HCT116 (cell line): ENCODE measurements at regions not wholly inside any gene's neighbourhood (a gene's known extent, or its start where the extent isn't known, plus 50 kb on each side); places are given as distances from the start of the nearest gene placed in this dataset.

Source experiments
- ATAC-seq: fragments of 200-7000 bp; cut with Tn5 transposase; 2 replicates; pipeline ENCODE4 v1.9.1; 2020; ENCODE audit warnings: mild to moderate bottlenecking, moderate library complexity
- BruUV-seq: library from RNA; stranded (reverse); fragments of 400-500 nt; replicated peaks from 2 replicates; lab custom pipeline; 2021; lab: Mats Ljungman, UMichigan
- CTCF ChIA-PET: fragments of 300-600 bp; sonication (Branson Sonifier 250); formaldehyde crosslinking; loops from one replicate; lab custom pipeline; 2021; ENCODE audit warnings: antibody characterized with exemption; lab: Charles Lee
- POLR2A ChIA-PET: fragments of 300-600, 350-600 bp; sonication (Branson Sonifier 250); formaldehyde crosslinking; loops from one replicate; lab custom pipeline; 2021; ENCODE audit warnings: antibody characterized with exemption; lab: Charles Lee
- RAD21 ChIA-PET, 2 experiments: fragments of 300-600 bp; sonication (Branson Sonifier 250); formaldehyde crosslinking; loops; one replicate each; lab custom pipeline; 2023; ENCODE audit warnings: low total read pairs in 2 of 2; ENCODE audit not compliant: uncharacterized antibody in 2 of 2, unreplicated experiment in 2 of 2, low non-redundant PET in 1 of 2; lab: Charles Lee
- DNase-seq: peaks from one replicate; pipeline ENCODE4 v3.0.0-alpha.2; 2010; ENCODE audit warnings: low read depth, low spot score
- H2AFZ ChIP-seq: fragments of 200-600 bp; shearing (Covaris generic), sonication (generic); 2 replicates; pipeline ENCODE4 v1.6.1; 2017; ENCODE audit warnings: low read depth, mixed run types, mixed read lengths, antibody characterized with exemption, low read length; ENCODE audit not compliant: poor library complexity, severe bottlenecking
- H3K27ac ChIP-seq: 2 replicates; pipeline ENCODE4 v1.5.1; 2012; ENCODE audit warnings: low read depth, low read length
- H3K27me3 ChIP-seq: fragments of 200-600 bp; sonication (generic); 2 replicates; pipeline ENCODE4 v1.6.1; 2016; ENCODE audit warnings: mixed run types, low read length, mixed read lengths; ENCODE audit not compliant: insufficient read depth
- H3K36me3 ChIP-seq, 2 experiments: fragments of 200-500 bp in 1 of 2; fragments of 200-600 bp in 1 of 2; sonication (Bioruptor generic) in 1 of 2; sonication (generic) in 1 of 2; 2 replicates each; pipeline versions ENCODE4 v1.5.1 to v1.6.1; 2014 to 2016; ENCODE audit warnings: low read length in 2 of 2, inconsistent platforms in 1 of 2, mixed read lengths in 1 of 2, mixed run types in 1 of 2; ENCODE audit not compliant: insufficient read depth in 2 of 2, control insufficient read depth in 1 of 2
- H3K4me1 ChIP-seq, 2 experiments: fragments of 200-600 bp in 1 of 2; sonication (generic) in 1 of 2; 2 replicates each; pipeline versions ENCODE4 v1.5.1 to v1.6.1; 2012 to 2017; ENCODE audit warnings: low read length in 2 of 2, inconsistent platforms in 1 of 2, mild to moderate bottlenecking in 1 of 2, mixed read lengths in 1 of 2, mixed run types in 1 of 2, moderate library complexity in 1 of 2; ENCODE audit not compliant: insufficient read depth in 2 of 2, control insufficient read depth in 1 of 2
- H3K4me2 ChIP-seq: fragments of 200-600 bp; sonication (generic); 2 replicates; pipeline ENCODE4 v1.6.1; 2017; ENCODE audit warnings: mixed run types, low read length, mixed read lengths
- H3K4me3 ChIP-seq, 2 experiments: fragments of 200-600 bp in 1 of 2; sonication (generic) in 1 of 2; replicated peaks in 1 of 2; 2 replicates each; pipeline ENCODE4 v1.5.1; 2011 to 2016; ENCODE audit warnings: low read length in 2 of 2, control low read depth in 1 of 2, low read depth in 1 of 2, mild to moderate bottlenecking in 1 of 2, mixed read lengths in 1 of 2, mixed run types in 1 of 2
- H3K79me2 ChIP-seq: fragments of 200-600 bp; sonication (generic); 2 replicates; pipeline ENCODE4 v1.6.1; 2017; ENCODE audit warnings: mild to moderate bottlenecking, mixed run types, low read length, moderate library complexity, mixed read lengths; ENCODE audit not compliant: insufficient read depth
- H3K9ac ChIP-seq: fragments of 200-600 bp; sonication (generic); 2 replicates; pipeline ENCODE4 v1.6.1; 2016; ENCODE audit warnings: low read length, mixed read lengths
- H3K9me2 ChIP-seq: fragments of 200-600 bp; sonication (generic), shearing (Covaris generic); 2 replicates; pipeline ENCODE4 v1.6.1; 2017; ENCODE audit warnings: mixed run types, mild to moderate bottlenecking, moderate library complexity; ENCODE audit not compliant: insufficient read depth
- H3K9me3 ChIP-seq, 2 experiments: fragments of 200-500 bp in 1 of 2; fragments of 200-600 bp in 1 of 2; sonication (Bioruptor generic) in 1 of 2; sonication (generic) in 1 of 2; 2 replicates each; pipeline ENCODE4 v1.6.1; 2014 to 2017; ENCODE audit warnings: low read length in 2 of 2, mixed read lengths in 2 of 2, inconsistent platforms in 1 of 2, low read depth in 1 of 2, mild to moderate bottlenecking in 1 of 2, mixed run types in 1 of 2, moderate library complexity in 1 of 2; ENCODE audit not compliant: control insufficient read depth in 1 of 2, insufficient read depth in 1 of 2
- H4K20me1 ChIP-seq: fragments of 200-600 bp; sonication (generic), shearing (Covaris generic); 2 replicates; pipeline ENCODE4 v1.6.1; 2017; ENCODE audit warnings: mixed run types, mild to moderate bottlenecking, moderate library complexity; ENCODE audit not compliant: insufficient read depth
- CBX3 ChIP-seq: IDR thresholded peaks from 2 replicates; pipeline ENCODE4 v1.6.1; 2012; ENCODE audit warnings: low read depth
- CEBPB ChIP-seq: IDR thresholded peaks from 2 replicates; pipeline ENCODE4 v1.6.1; 2012; ENCODE audit warnings: low read depth
- EGR1 ChIP-seq: IDR thresholded peaks from 2 replicates; pipeline ENCODE4 v1.6.1; 2012; ENCODE audit warnings: low read depth
- EZH2 ChIP-seq: fragments of 200-600 bp; sonication (generic); IDR thresholded peaks from 2 replicates; pipeline ENCODE4 v1.6.1; 2017; ENCODE audit warnings: antibody characterized with exemption, mixed run types
- POLR2A ChIP-seq: IDR thresholded peaks from 2 replicates; pipeline ENCODE4 v1.7.0; 2011; ENCODE audit warnings: borderline replicate concordance; ENCODE audit not compliant: insufficient read depth, insufficient read length; ENCODE audit errors: extremely low read depth
- RAD21 ChIP-seq: IDR thresholded peaks from 2 replicates; pipeline ENCODE4 v1.6.1; 2012; ENCODE audit warnings: low read depth, mild to moderate bottlenecking
- SIN3A ChIP-seq: IDR thresholded peaks from 2 replicates; pipeline ENCODE4 v1.6.1; 2012; ENCODE audit warnings: low read depth
- SP1 ChIP-seq: IDR thresholded peaks from 2 replicates; pipeline ENCODE4 v1.6.1; 2012; ENCODE audit warnings: low read depth
- ZFX ChIP-seq: fragments of 450-650 bp; IDR thresholded peaks from 2 replicates; pipeline ENCODE4 v1.6.1; 2017
- ZNF274 ChIP-seq: fragments of 200-500 bp; sonication (Bioruptor generic); IDR thresholded peaks from 2 replicates; pipeline ENCODE4 v1.6.1; 2014; ENCODE audit warnings: mild to moderate bottlenecking, low read depth, low read length, inconsistent platforms
- intact Hi-C: fragments of 100-400 bp; cut with micrococcal nuclease; formaldehyde crosslinking; loops from 2 replicates; pipeline ENCODE4 v1.10.0; 2022
- TF ChIP-seq, protein P1 (sequence below): IDR thresholded peaks from 2 replicates; pipeline ENCODE4 v1.6.1; 2012
- TF ChIP-seq, protein P2 (sequence below): IDR thresholded peaks from 2 replicates; pipeline ENCODE4 v1.6.1; 2012
- TF ChIP-seq, protein P3 (sequence below): IDR thresholded peaks from 2 replicates; pipeline ENCODE4 v1.6.1; 2012; ENCODE audit warnings: low read depth

DNA sequence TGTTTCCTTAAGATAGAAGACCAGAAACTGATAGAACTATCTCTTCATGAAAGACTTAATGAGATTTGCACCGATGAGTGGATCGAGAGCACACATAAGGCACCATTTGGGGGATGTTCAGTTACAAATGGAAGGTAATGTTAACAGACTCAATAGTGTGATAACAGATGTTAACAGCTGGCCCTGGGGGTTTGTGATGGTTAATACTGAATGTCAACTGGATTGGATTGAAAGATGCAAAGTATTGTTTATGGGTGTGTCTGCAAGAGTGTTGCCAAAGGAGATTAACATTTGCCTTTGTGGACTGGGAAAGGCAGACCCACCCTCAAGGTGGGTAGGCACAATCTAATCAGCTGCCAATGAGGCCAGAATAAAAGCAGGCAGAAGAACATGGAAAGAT, 130.5 kb upstream of the DGKB start:
- H4K20me1 ChIP-seq = no peaks in the 10 kb centered on the region
- no peak overlapping the region for H3K4me2 ChIP-seq
- H3K4me3 ChIP-seq = no peak overlapping the region
- no peak overlapping the region for H2AFZ ChIP-seq
- ChIA-PET CTCF (no interaction called here), RAD21 (no interaction called here), POLR2A (no interaction called here)
- no peak for ATAC-seq
- 0 out of 2 replicates have a peak, but pooled peaks cover 3% of the 10 kb centered on the region for H3K9me2 ChIP-seq
- H3K4me1 ChIP-seq = no peaks in the 10 kb centered on the region
- no TSS peak for BruUV-seq
- no peaks in the 10 kb centered on the region for H3K79me2 ChIP-seq
- TF ChIP-seq CEBPB = no peak
- no peak for TF ChIP-seq POLR2A
- TF ChIP-seq, protein P1, sequence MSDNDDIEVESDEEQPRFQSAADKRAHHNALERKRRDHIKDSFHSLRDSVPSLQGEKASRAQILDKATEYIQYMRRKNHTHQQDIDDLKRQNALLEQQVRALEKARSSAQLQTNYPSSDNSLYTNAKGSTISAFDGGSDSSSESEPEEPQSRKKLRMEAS = no peak
- no peak for TF ChIP-seq EGR1
- no peak for TF ChIP-seq CBX3
- TF ChIP-seq SP1 = no peak
- TF ChIP-seq, protein P2, sequence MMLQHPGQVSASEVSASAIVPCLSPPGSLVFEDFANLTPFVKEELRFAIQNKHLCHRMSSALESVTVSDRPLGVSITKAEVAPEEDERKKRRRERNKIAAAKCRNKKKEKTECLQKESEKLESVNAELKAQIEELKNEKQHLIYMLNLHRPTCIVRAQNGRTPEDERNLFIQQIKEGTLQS = no peak
- TF ChIP-seq ZNF274 = no peak
- TF ChIP-seq SIN3A = no peak
- TF ChIP-seq, protein P3, sequence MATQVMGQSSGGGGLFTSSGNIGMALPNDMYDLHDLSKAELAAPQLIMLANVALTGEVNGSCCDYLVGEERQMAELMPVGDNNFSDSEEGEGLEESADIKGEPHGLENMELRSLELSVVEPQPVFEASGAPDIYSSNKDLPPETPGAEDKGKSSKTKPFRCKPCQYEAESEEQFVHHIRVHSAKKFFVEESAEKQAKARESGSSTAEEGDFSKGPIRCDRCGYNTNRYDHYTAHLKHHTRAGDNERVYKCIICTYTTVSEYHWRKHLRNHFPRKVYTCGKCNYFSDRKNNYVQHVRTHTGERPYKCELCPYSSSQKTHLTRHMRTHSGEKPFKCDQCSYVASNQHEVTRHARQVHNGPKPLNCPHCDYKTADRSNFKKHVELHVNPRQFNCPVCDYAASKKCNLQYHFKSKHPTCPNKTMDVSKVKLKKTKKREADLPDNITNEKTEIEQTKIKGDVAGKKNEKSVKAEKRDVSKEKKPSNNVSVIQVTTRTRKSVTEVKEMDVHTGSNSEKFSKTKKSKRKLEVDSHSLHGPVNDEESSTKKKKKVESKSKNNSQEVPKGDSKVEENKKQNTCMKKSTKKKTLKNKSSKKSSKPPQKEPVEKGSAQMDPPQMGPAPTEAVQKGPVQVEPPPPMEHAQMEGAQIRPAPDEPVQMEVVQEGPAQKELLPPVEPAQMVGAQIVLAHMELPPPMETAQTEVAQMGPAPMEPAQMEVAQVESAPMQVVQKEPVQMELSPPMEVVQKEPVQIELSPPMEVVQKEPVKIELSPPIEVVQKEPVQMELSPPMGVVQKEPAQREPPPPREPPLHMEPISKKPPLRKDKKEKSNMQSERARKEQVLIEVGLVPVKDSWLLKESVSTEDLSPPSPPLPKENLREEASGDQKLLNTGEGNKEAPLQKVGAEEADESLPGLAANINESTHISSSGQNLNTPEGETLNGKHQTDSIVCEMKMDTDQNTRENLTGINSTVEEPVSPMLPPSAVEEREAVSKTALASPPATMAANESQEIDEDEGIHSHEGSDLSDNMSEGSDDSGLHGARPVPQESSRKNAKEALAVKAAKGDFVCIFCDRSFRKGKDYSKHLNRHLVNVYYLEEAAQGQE = no peak
- TF ChIP-seq ZFX = no peak
- no peak for TF ChIP-seq RAD21
- no peak for TF ChIP-seq EZH2
- H3K36me3 ChIP-seq = no peaks in the 10 kb centered on the region
- no peak overlapping the region for H3K9ac ChIP-seq
- H3K9me3 ChIP-seq = no peaks in the 10 kb centered on the region
- intact Hi-C loops = no loop called here
- no peak overlapping the region for H3K27ac ChIP-seq
- no peaks in the 10 kb centered on the region for H3K27me3 ChIP-seq
- no peak for DNase-seq
